GM19035 (cell line): ENCODE measurements at regions not wholly inside any gene's neighbourhood (a gene's known extent, or its start where the extent isn't known, plus 50 kb on each side); places are given as distances from the start of the nearest gene placed in this dataset.
A peak's percentile ranks its signal among the peaks of the same experiment; 100 is the strongest.

Experiments used
- ATAC-seq: cut with Tn5 transposase; IDR thresholded peaks from one replicate; pipeline ENCODE4 v1.9.1; 2021; ENCODE audit not compliant: unreplicated experiment

- no peak for ATAC-seq
Measured at GRCh38 chrX:40197071-40197470, 99.3 kb upstream of the BCOR start.

- ATAC-seq, result no peak
Measured at GRCh38 chrX:40195368-40195767, 97.6 kb upstream of the BCOR start.

GRCh38 chrX:40192196-40192595 is 94.4 kb upstream of the BCOR start:
- ATAC-seq, result no peak

GRCh38 chrX:40189637-40190036 is 91.9 kb upstream of the BCOR start:
- ATAC-seq, result no peak

- ATAC-seq, result no peak
Measured at GRCh38 chrX:40188573-40189417, 91.0 kb upstream of the BCOR start.

- ATAC-seq, result no peak
Measured at GRCh38 chrX:40184968-40185367, 87.2 kb upstream of the BCOR start.

- no peak for ATAC-seq
Measured at GRCh38 chrX:40182615-40183014, 84.9 kb upstream of the BCOR start.

GRCh38 chrX:40182095-40182494 is 84.3 kb upstream of the BCOR start:
- no peak for ATAC-seq

GRCh38 chrX:40179283-40179682 is 81.5 kb upstream of the BCOR start:
- no peak for ATAC-seq

- no peak for ATAC-seq
Measured at GRCh38 chrX:40177942-40178715, 80.4 kb upstream of the BCOR start.

- no peak for ATAC-seq
Measured at GRCh38 chrX:40177489-40177888, 79.7 kb upstream of the BCOR start.

GRCh38 chrX:40177117-40177430 is 79.3 kb upstream of the BCOR start:
- ATAC-seq, result no peak

- ATAC-seq, result peak; percentile 32
Measured at GRCh38 chrX:40176351-40177116, 78.8 kb upstream of the BCOR start.

- peak; percentile 46 for ATAC-seq
Measured at GRCh38 chrX:40175511-40176350, 78.0 kb upstream of the BCOR start.

GRCh38 chrX:40174854-40175510 is 77.2 kb upstream of the BCOR start:
- ATAC-seq, result peak; percentile 20

- no peak for ATAC-seq
Measured at GRCh38 chrX:40174001-40174853, 76.5 kb upstream of the BCOR start.

GRCh38 chrX:40173143-40174000 is 75.6 kb upstream of the BCOR start:
- ATAC-seq, result no peak

- no peak for ATAC-seq
Measured at GRCh38 chrX:40172401-40173142, 74.8 kb upstream of the BCOR start.
